ENCODE measurements at regions not wholly inside any gene's neighbourhood (a gene's known extent, or its start where the extent isn't known, plus 50 kb on each side); places are given as distances from the start of the nearest gene placed in this dataset.

DNA sequence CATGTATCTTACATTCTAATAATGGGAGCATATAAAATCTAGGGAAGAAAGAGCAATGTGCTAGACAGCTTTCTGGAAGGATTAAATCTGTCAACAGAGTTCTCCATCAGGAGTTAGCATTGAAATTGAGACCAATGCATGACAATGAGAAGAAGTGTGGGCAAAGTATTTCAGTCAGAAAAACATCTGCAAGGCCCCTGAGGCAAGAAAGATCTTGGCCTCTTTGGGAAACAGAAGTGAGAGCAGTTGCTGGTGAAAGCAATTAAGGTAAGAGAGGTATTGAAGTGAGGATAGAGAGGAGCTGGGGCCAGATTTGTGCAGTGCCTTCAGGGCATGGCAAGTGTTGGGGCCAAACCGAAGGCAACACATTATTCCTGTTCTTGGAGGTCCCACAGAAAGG, 999.1 kb downstream of the STPG2 start:
- TF ChIP-seq CTCF (IDR thresholded peaks at IDR 0.05; ENCODE audit: borderline replicate concordance, insufficient read depth, low read depth, low read length) = no peak
- H3K4me3 ChIP-seq (ENCODE audit: low read depth, low read length) = no peak overlapping the region

DNA sequence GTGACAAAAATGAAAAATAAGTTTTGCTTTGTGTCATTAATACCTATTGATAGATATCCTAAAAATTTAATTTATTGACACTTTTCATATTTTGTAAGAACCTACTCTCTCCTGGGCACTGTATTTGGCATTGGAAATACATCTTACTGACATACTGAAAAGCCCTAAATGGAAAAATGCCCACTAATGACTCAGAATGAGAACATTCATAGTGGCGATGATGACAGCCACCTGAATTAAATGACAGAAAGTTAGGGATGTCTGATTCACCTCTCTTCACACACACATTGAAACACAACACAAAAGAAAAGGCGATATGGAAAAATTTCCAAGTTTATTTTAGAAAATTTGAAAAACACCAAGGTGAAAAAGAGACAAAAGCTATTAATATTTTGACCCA, 992.3 kb downstream of the STPG2 start:
- TF ChIP-seq CTCF (IDR thresholded peaks at IDR 0.05; ENCODE audit: borderline replicate concordance, insufficient read depth, low read depth, low read length) = no peak
- H3K4me3 ChIP-seq (ENCODE audit: low read depth, low read length) = no peak overlapping the region

- TF ChIP-seq CTCF (IDR thresholded peaks at IDR 0.05; ENCODE audit: borderline replicate concordance, insufficient read depth, low read depth, low read length) = no peak
Observed at GRCh38 chr4:97152149-97152548, 991.1 kb downstream of the STPG2 start.

DNA sequence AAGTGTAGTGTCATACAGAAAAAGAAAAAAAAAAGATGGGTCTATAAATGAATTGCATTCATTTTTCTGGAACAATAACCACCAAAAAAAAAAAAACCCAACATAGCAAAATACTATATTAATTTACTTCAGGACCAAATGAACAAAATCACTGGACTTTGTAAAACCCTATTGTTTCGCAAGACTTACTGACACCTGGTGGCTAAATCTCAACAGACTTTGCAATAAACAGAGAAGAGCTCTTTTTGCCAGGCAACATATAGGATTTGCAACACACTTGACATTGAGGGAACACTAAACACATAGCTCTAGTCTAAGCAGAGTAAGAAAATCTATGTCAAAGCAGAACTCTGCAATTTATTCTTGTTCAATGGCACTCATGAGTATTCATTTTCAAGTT, 990.2 kb downstream of the STPG2 start:
- TF ChIP-seq CTCF (IDR thresholded peaks at IDR 0.05; ENCODE audit: borderline replicate concordance, insufficient read depth, low read depth, low read length) = no peak
- H3K4me3 ChIP-seq (ENCODE audit: low read depth, low read length) = no peak overlapping the region

More at GRCh38 chr4:97152149-97152548, 991.1 kb downstream of the STPG2 start:
- H3K4me3 ChIP-seq (ENCODE audit: low read depth, low read length) = no peak overlapping the region

GRCh38 chr4:97159625-97160024, 983.7 kb downstream of the STPG2 start:
- H3K4me3 ChIP-seq (ENCODE audit: low read depth, low read length) = no peak overlapping the region
- TF ChIP-seq CTCF (IDR thresholded peaks at IDR 0.05; ENCODE audit: borderline replicate concordance, insufficient read depth, low read depth, low read length) = no peak

DNA sequence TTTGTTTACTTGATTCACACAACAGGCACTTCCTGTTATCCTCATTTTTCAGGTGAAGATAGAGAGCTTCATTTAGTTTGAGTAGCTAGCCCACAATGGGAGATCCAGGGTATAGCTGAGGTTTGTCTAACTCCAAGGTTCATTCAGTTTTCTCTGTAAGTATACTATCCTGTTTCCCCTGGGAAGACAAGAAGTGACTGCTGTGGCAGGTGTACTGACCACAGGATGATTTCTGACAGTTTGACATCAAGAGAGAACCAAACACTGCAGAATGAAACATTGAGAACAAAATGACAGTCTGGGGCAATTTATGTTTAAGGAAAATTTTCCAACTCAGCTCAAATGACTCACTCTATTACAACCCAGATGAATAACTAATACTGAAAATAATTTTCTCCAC, 958.0 kb downstream of the STPG2 start:
- TF ChIP-seq CTCF (IDR thresholded peaks at IDR 0.05; ENCODE audit: borderline replicate concordance, insufficient read depth, low read depth, low read length) = no peak

GRCh38 chr4:97197106-97197505, 946.2 kb downstream of the STPG2 start:
- H3K4me3 ChIP-seq (ENCODE audit: low read depth, low read length) = no peak overlapping the region
- TF ChIP-seq CTCF (IDR thresholded peaks at IDR 0.05; ENCODE audit: borderline replicate concordance, insufficient read depth, low read depth, low read length) = no peak

More for the DNA sequence above, 958.0 kb downstream of the STPG2 start:
- H3K4me3 ChIP-seq (ENCODE audit: low read depth, low read length) = no peak overlapping the region
